Astrocyte (in vitro differentiated cells and primary cell): ENCODE measurements at regions not wholly inside any gene's neighbourhood (a gene's known extent, or its start where the extent isn't known, plus 50 kb on each side); places are given as distances from the start of the nearest gene placed in this dataset.

ENCODE experiments used
- DNase-seq: peaks from one replicate; pipeline ENCODE4 v3.0.0-alpha.2; 2010; ENCODE audit warnings: low read depth
- FAIRE-seq: peaks from 2 replicates; lab custom pipeline; 2011; peaks lifted over from hg19 to GRCh38; lab: Jason Lieb, UNC
- H2AFZ ChIP-seq: 2 replicates; pipeline ENCODE4 v1.6.0; 2012; ENCODE audit warnings: low read depth, low read length, inconsistent platforms
- H3K27ac ChIP-seq: 2 replicates; pipeline ENCODE4 v1.5.1; 2011; ENCODE audit warnings: low read depth, low read length, inconsistent platforms
- H3K27me3 ChIP-seq: 2 replicates; pipeline ENCODE4 v1.6.0; 2011; ENCODE audit warnings: low read length, inconsistent platforms; ENCODE audit not compliant: insufficient read depth
- H3K36me3 ChIP-seq: 2 replicates; pipeline ENCODE4 v1.5.1; 2011; ENCODE audit warnings: low read length, inconsistent platforms; ENCODE audit not compliant: insufficient read depth
- H3K4me1 ChIP-seq: 2 replicates; pipeline ENCODE4 v1.5.1; 2011; ENCODE audit warnings: low read length, inconsistent platforms; ENCODE audit not compliant: insufficient read depth
- H3K4me2 ChIP-seq: 2 replicates; pipeline ENCODE4 v1.6.0; 2012; ENCODE audit warnings: low read length, inconsistent platforms
- H3K4me3 ChIP-seq: 2 replicates; pipeline ENCODE4 v1.5.1; 2011; ENCODE audit warnings: low read depth, mild to moderate bottlenecking, low read length, inconsistent platforms; ENCODE audit not compliant: insufficient read depth
- H3K79me2 ChIP-seq: 2 replicates; pipeline ENCODE4 v1.6.0; 2012; ENCODE audit warnings: mild to moderate bottlenecking, low read length, inconsistent platforms; ENCODE audit not compliant: insufficient read depth
- H3K9ac ChIP-seq: 2 replicates; pipeline ENCODE4 v1.6.0; 2012; ENCODE audit warnings: mild to moderate bottlenecking, low read length, inconsistent platforms
- H3K9me3 ChIP-seq: 2 replicates; pipeline ENCODE4 v1.5.1; 2012; ENCODE audit warnings: low read depth, mild to moderate bottlenecking, low read length, inconsistent platforms; ENCODE audit not compliant: insufficient read depth
- H4K20me1 ChIP-seq: 2 replicates; pipeline ENCODE4 v1.6.0; 2012; ENCODE audit warnings: low read length, inconsistent platforms; ENCODE audit not compliant: insufficient read depth
- H3K27ac Mint-ChIP-seq: one replicate; pipeline ENCODE4 v1.8.0; 2021; ENCODE audit warnings: mild to moderate bottlenecking, mixed read lengths; ENCODE audit not compliant: unreplicated experiment
- H3K27me3 Mint-ChIP-seq: one replicate; pipeline ENCODE4 v1.8.0; 2021; ENCODE audit warnings: low read depth, mixed read lengths; ENCODE audit not compliant: unreplicated experiment
- H3K36me3 Mint-ChIP-seq: one replicate; pipeline ENCODE4 v1.8.0; 2021; ENCODE audit warnings: low read depth, mixed read lengths; ENCODE audit not compliant: unreplicated experiment
- H3K4me1 Mint-ChIP-seq: one replicate; pipeline ENCODE4 v1.8.0; 2021; ENCODE audit warnings: low read depth, mixed read lengths; ENCODE audit not compliant: unreplicated experiment
- H3K4me3 Mint-ChIP-seq: one replicate; pipeline ENCODE4 v1.8.0; 2021; ENCODE audit warnings: mild to moderate bottlenecking, moderate library complexity, mixed read lengths; ENCODE audit not compliant: unreplicated experiment
- H3K9me3 Mint-ChIP-seq: one replicate; pipeline ENCODE4 v1.8.0; 2021; ENCODE audit warnings: mild to moderate bottlenecking, mixed read lengths; ENCODE audit not compliant: unreplicated experiment
- EZH2 ChIP-seq: IDR thresholded peaks from 2 replicates; pipeline ENCODE4 v1.6.1; 2012; ENCODE audit warnings: mild to moderate bottlenecking, low read length, inconsistent platforms; ENCODE audit not compliant: insufficient read depth
- TF ChIP-seq, protein P1 (sequence below): IDR thresholded peaks from 2 replicates; pipeline ENCODE4 v1.5.1; 2011; ENCODE audit warnings: low read depth, mild to moderate bottlenecking, inconsistent platforms, low read length, moderate library complexity; ENCODE audit not compliant: insufficient read depth

DNA sequence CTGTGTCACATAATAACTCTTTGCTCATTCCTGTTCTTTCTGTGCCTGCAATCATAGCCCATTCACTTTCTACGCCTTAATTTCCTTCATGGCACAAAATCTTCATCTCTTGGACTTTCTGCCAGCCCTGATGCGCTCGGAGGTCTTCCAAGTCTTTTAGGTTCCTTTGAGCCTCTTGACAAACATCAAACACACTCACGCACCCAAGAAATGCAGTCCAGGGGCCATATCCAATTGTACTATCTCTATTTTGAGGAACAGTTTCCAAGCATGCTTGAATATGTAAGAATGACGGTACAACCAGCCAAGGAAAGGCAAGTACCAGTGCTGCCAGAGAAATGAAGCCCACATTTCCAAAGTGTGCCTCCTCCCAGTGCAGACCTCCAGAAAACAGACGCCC is 234.1 kb downstream of the MEX3B start:
- no peaks in the 10 kb centered on the region for H3K9me3 ChIP-seq
- no peaks in the 10 kb centered on the region for H3K36me3 Mint-ChIP-seq
- no peak overlapping the region for H3K4me2 ChIP-seq
- H3K9me3 Mint-ChIP-seq, result peaks cover 4% of the 10 kb centered on the region
- H3K4me1 Mint-ChIP-seq, result no peaks in the 10 kb centered on the region
- H3K36me3 ChIP-seq, result no peaks in the 10 kb centered on the region
- H2AFZ ChIP-seq, result no peak overlapping the region
- H3K4me3 ChIP-seq, result no peak overlapping the region
- no peak for DNase-seq
- H3K27me3 Mint-ChIP-seq, result peaks cover 20% of the 10 kb centered on the region
- no peak for TF ChIP-seq EZH2
- TF ChIP-seq, protein P1, sequence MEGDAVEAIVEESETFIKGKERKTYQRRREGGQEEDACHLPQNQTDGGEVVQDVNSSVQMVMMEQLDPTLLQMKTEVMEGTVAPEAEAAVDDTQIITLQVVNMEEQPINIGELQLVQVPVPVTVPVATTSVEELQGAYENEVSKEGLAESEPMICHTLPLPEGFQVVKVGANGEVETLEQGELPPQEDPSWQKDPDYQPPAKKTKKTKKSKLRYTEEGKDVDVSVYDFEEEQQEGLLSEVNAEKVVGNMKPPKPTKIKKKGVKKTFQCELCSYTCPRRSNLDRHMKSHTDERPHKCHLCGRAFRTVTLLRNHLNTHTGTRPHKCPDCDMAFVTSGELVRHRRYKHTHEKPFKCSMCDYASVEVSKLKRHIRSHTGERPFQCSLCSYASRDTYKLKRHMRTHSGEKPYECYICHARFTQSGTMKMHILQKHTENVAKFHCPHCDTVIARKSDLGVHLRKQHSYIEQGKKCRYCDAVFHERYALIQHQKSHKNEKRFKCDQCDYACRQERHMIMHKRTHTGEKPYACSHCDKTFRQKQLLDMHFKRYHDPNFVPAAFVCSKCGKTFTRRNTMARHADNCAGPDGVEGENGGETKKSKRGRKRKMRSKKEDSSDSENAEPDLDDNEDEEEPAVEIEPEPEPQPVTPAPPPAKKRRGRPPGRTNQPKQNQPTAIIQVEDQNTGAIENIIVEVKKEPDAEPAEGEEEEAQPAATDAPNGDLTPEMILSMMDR, result no peak
- no peak overlapping the region for H3K27ac Mint-ChIP-seq
- H3K27me3 ChIP-seq, result no peaks in the 10 kb centered on the region
- H3K27ac ChIP-seq, result no peak overlapping the region
- H3K4me3 Mint-ChIP-seq, result no peak overlapping the region
- FAIRE-seq, result no peak
- H3K4me1 ChIP-seq, result no peaks in the 10 kb centered on the region
- no peaks in the 10 kb centered on the region for H4K20me1 ChIP-seq
- no peak overlapping the region for H3K9ac ChIP-seq
- H3K79me2 ChIP-seq, result no peaks in the 10 kb centered on the region

DNA sequence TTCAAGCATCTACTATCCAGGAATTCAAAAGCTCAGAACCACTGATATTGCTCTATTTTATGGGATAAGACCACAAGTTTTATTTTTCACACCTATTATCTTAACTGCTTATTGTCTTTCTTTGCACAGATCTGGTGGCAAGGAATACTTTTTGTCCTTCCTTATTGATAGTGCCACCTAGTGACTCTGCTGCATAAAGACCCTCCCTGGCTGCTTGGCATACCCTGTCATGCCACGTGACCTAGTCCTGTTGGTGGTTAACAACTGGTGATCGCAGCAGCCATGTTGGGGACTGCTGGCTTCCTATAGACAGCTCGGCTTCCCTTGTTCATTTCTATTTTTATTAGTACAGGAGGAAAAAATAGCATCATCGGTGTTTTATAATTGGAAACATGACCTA is 236.3 kb downstream of the MEX3B start:
- peaks cover 20% of the 10 kb centered on the region for H3K27me3 Mint-ChIP-seq
- Histone ChIP-seq H3K9ac (no peak overlapping the region), H3K27ac (no peak overlapping the region), H4K20me1 (no peaks in the 10 kb centered on the region), H2AFZ (no peak overlapping the region), H3K79me2 (no peaks in the 10 kb centered on the region), H3K36me3 (no peaks in the 10 kb centered on the region), H3K9me3 (no peaks in the 10 kb centered on the region), H3K4me3 (no peak overlapping the region), H3K27me3 (no peaks in the 10 kb centered on the region), H3K4me2 (no peak overlapping the region), H3K4me1 (no peaks in the 10 kb centered on the region)
- TF ChIP-seq, protein P1, result no peak
- TF ChIP-seq EZH2, result no peak
- H3K36me3 Mint-ChIP-seq, result no peaks in the 10 kb centered on the region
- H3K4me1 Mint-ChIP-seq, result no peaks in the 10 kb centered on the region
- no peak overlapping the region for H3K27ac Mint-ChIP-seq
- no peak overlapping the region for H3K4me3 Mint-ChIP-seq
- peaks cover 7% of the 10 kb centered on the region for H3K9me3 Mint-ChIP-seq
- DNase-seq (no peak), FAIRE-seq (no peak)

DNA sequence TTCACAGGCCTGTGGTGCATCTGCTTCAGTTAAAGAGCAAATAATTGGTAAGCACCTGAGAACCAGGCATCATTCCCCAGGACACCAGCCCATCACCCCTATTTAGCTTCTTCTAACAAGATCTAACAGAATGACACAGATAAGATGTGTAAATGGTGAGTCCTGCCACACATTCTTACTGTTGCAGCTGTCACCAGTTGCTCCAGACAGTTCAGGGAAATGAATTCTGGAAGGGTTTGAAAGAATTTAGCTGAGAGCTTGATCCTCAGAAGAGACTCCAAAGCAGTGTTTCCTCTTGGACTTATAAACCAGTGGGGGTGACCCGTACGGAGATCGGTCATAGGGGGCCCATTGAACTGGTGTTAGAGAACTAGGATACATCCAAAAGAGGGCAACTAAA is 238.0 kb downstream of the MEX3B start:
- TF ChIP-seq, protein P1, result no peak
- TF ChIP-seq EZH2, result no peak
- Mint-ChIP-seq H3K9me3 (peaks cover 7% of the 10 kb centered on the region), H3K36me3 (no peaks in the 10 kb centered on the region), H3K4me3 (no peak overlapping the region), H3K27ac (no peak overlapping the region), H3K4me1 (no peaks in the 10 kb centered on the region), H3K27me3 (peaks cover 20% of the 10 kb centered on the region)
- H3K4me1 ChIP-seq, result no peaks in the 10 kb centered on the region
- no peak overlapping the region for H3K27ac ChIP-seq
- H3K4me3 ChIP-seq, result no peak overlapping the region
- no peak overlapping the region for H3K4me2 ChIP-seq
- no peaks in the 10 kb centered on the region for H3K9me3 ChIP-seq
- no peak for FAIRE-seq
- no peaks in the 10 kb centered on the region for H3K79me2 ChIP-seq
- H4K20me1 ChIP-seq, result no peaks in the 10 kb centered on the region
- DNase-seq, result no peak
- H3K27me3 ChIP-seq, result no peaks in the 10 kb centered on the region
- H2AFZ ChIP-seq, result no peak overlapping the region
- no peak overlapping the region for H3K9ac ChIP-seq
- no peaks in the 10 kb centered on the region for H3K36me3 ChIP-seq
